H9 (cell line): ENCODE measurements at regions not wholly inside any gene's neighbourhood (a gene's known extent, or its start where the extent isn't known, plus 50 kb on each side); places are given as distances from the start of the nearest gene placed in this dataset.

Source experiments
- DNase-seq: peaks from one replicate; pipeline ENCODE4 v3.0.0-alpha.2; 2017
- H2AFZ ChIP-seq: one replicate; pipeline ENCODE4 v1.6.1; 2013; ENCODE audit warnings: mild to moderate bottlenecking, low read length, control low read depth, moderate library complexity
- H2AK5ac ChIP-seq: 2 replicates; pipeline ENCODE4 v1.6.1; 2013; ENCODE audit warnings: low read length, control low read depth, mixed read lengths; ENCODE audit not compliant: insufficient read length
- H2BK120ac ChIP-seq: one replicate; pipeline ENCODE4 v1.6.1; 2013; ENCODE audit warnings: low read depth, mild to moderate bottlenecking, low read length, control low read depth, inconsistent platforms; ENCODE audit not compliant: poor library complexity, severe bottlenecking
- H2BK12ac ChIP-seq: 2 replicates; pipeline ENCODE4 v1.6.1; 2013; ENCODE audit warnings: low read length, control low read depth, mixed read lengths, low read depth; ENCODE audit not compliant: insufficient read length
- H2BK15ac ChIP-seq: 2 replicates; pipeline ENCODE4 v1.6.1; 2013; ENCODE audit warnings: low read depth, low read length, control low read depth
- H2BK20ac ChIP-seq: one replicate; pipeline ENCODE4 v1.6.1; 2013; ENCODE audit warnings: low read depth, mild to moderate bottlenecking, low read length, control low read depth, inconsistent platforms; ENCODE audit not compliant: poor library complexity, severe bottlenecking
- H2BK5ac ChIP-seq: 2 replicates; pipeline ENCODE4 v1.6.1; 2013; ENCODE audit warnings: low read length, control low read depth, mixed read lengths; ENCODE audit not compliant: insufficient read length
- H3K14ac ChIP-seq: 2 replicates; pipeline ENCODE4 v1.6.1; 2013; ENCODE audit warnings: low read length, control low read depth; ENCODE audit not compliant: insufficient read depth
- H3K18ac ChIP-seq: 2 replicates; pipeline ENCODE4 v1.6.1; 2013; ENCODE audit warnings: low read depth, mild to moderate bottlenecking, mixed read lengths, low read length, control low read depth; ENCODE audit not compliant: insufficient read length
- H3K23ac ChIP-seq: 2 replicates; pipeline ENCODE4 v1.6.1; 2013; ENCODE audit warnings: low read length, control low read depth, mixed read lengths, low read depth; ENCODE audit not compliant: insufficient read length
- H3K23me2 ChIP-seq: 2 replicates; pipeline ENCODE4 v1.6.1; 2013; ENCODE audit warnings: low read depth, mild to moderate bottlenecking, mixed read lengths, low read length, control low read depth; ENCODE audit not compliant: insufficient read length, poor library complexity, severe bottlenecking
- H3K27ac ChIP-seq: 2 replicates; pipeline ENCODE4 v1.5.1; 2013; ENCODE audit warnings: low read length, control low read depth, mixed read lengths, low read depth; ENCODE audit not compliant: insufficient read length
- H3K27me3 ChIP-seq: 2 replicates; pipeline ENCODE4 v1.6.1; 2013; ENCODE audit warnings: low read length, control low read depth, inconsistent platforms; ENCODE audit not compliant: insufficient read depth
- H3K4ac ChIP-seq: 2 replicates; pipeline ENCODE4 v1.6.1; 2013; ENCODE audit warnings: low read depth, mild to moderate bottlenecking, control low read depth, inconsistent platforms, low read length, moderate library complexity
- H3K4me1 ChIP-seq: 2 replicates; pipeline ENCODE4 v1.6.1; 2013; ENCODE audit warnings: low read length, control low read depth, inconsistent platforms; ENCODE audit not compliant: insufficient read depth
- H3K4me2 ChIP-seq: 2 replicates; pipeline ENCODE4 v1.6.1; 2013; ENCODE audit warnings: low read length, control low read depth, mixed read lengths; ENCODE audit not compliant: insufficient read length, insufficient read depth
- H3K56ac ChIP-seq: 2 replicates; pipeline ENCODE4 v1.6.1; 2013; ENCODE audit warnings: low read depth, mild to moderate bottlenecking, mixed read lengths, low read length, control low read depth; ENCODE audit not compliant: insufficient read length
- H3K79me1 ChIP-seq: 2 replicates; pipeline ENCODE4 v1.6.1; 2013; ENCODE audit warnings: low read depth, mild to moderate bottlenecking, moderate library complexity, low read length, control low read depth, inconsistent platforms; ENCODE audit not compliant: insufficient read depth, poor library complexity, severe bottlenecking
- H3K79me2 ChIP-seq: 2 replicates; pipeline ENCODE4 v1.6.1; 2013; ENCODE audit warnings: low read length, control low read depth, inconsistent platforms; ENCODE audit not compliant: insufficient read depth
- H3K9ac ChIP-seq: 2 replicates; pipeline ENCODE4 v1.6.1; 2013; ENCODE audit warnings: low read length, control low read depth, mixed read lengths; ENCODE audit not compliant: insufficient read length; ENCODE audit errors: extremely low read depth
- H3K9me3 ChIP-seq: one replicate; pipeline ENCODE4 v1.6.1; 2013; ENCODE audit warnings: low read depth, low read length, inconsistent platforms; ENCODE audit not compliant: control insufficient read depth
- H3T11ph ChIP-seq: one replicate; pipeline ENCODE4 v1.6.1; 2013; ENCODE audit warnings: mild to moderate bottlenecking, low read length, control low read depth, inconsistent platforms
- H4K20me1 ChIP-seq: one replicate; pipeline ENCODE4 v1.6.1; 2013; ENCODE audit not compliant: control insufficient read depth, insufficient read length, insufficient read depth
- H4K5ac ChIP-seq: 2 replicates; pipeline ENCODE4 v1.6.1; 2013; ENCODE audit warnings: low read depth, mild to moderate bottlenecking, mixed read lengths, low read length, control low read depth; ENCODE audit not compliant: insufficient read length
- H4K8ac ChIP-seq: replicated peaks from 2 replicates; pipeline ENCODE4 v1.6.1; 2013; ENCODE audit warnings: low read length, control low read depth, mixed read lengths, low read depth; ENCODE audit not compliant: insufficient read length
- H4K91ac ChIP-seq: 2 replicates; pipeline ENCODE4 v1.6.1; 2013; ENCODE audit warnings: low read depth, mild to moderate bottlenecking, moderate library complexity, mixed read lengths, low read length, control low read depth; ENCODE audit not compliant: insufficient read length
- H3K27ac Mint-ChIP-seq, 3 experiments: 2 replicates in 2 of 3; 3 replicates in 1 of 3; pipeline ENCODE4 v1.8.0; 2020 to 2021; ENCODE audit warnings: mixed read lengths in 3 of 3, mild to moderate bottlenecking in 1 of 3, moderate library complexity in 1 of 3
- H3K27me3 Mint-ChIP-seq: 2 replicates; pipeline ENCODE4 v1.8.0; 2021; ENCODE audit warnings: low read depth, mild to moderate bottlenecking, moderate library complexity, mixed read lengths
- H3K36me3 Mint-ChIP-seq, 3 experiments: 2 replicates in 2 of 3; 3 replicates in 1 of 3; pipeline ENCODE4 v1.8.0; 2020 to 2021; ENCODE audit warnings: low read depth in 3 of 3, mixed read lengths in 3 of 3; ENCODE audit not compliant: insufficient read depth in 1 of 3
- H3K4me1 Mint-ChIP-seq, 2 experiments: 2 replicates each; pipeline ENCODE4 v1.8.0; 2020; ENCODE audit warnings: mixed read lengths in 2 of 2
- H3K4me3 Mint-ChIP-seq, 2 experiments: 2 replicates in 1 of 2; 3 replicates in 1 of 2; pipeline ENCODE4 v1.8.0; 2020 to 2021; ENCODE audit warnings: mild to moderate bottlenecking in 2 of 2, mixed read lengths in 2 of 2, moderate library complexity in 1 of 2
- H3K9me3 Mint-ChIP-seq, 2 experiments: 2 replicates in 1 of 2; 3 replicates in 1 of 2; pipeline ENCODE4 v1.8.0; 2020; ENCODE audit warnings: mild to moderate bottlenecking in 2 of 2, mixed read lengths in 2 of 2, moderate library complexity in 1 of 2
- CTCF ChIP-seq: fragments of 200-600 bp; sonication (generic); conservative IDR thresholded peaks from 3 replicates; pipeline ENCODE4 v1.8.0; 2021; ENCODE audit warnings: antibody characterized with exemption, mild to moderate bottlenecking
- WGBS: extraction: QIAGEN DNeasy Blood & Tissue Kit; methylation state at CpG from one replicate; pipeline ENCODE4 v1.1.7; 2013; ENCODE audit warnings: missing lambda C conversion rate, low lambda C conversion rate, mixed read lengths; ENCODE audit not compliant: insufficient read length; ENCODE audit errors: extremely low coverage; 5-methylcytosine and 5-hydroxymethylcytosine counted together

GRCh38 chr14:27371209-27371608, 773.4 kb upstream of the NOVA1 start:
- Histone ChIP-seq H2BK12ac (no peak overlapping the region), H3K56ac (no peak overlapping the region), H3K23me2 (no peaks in the 10 kb centered on the region), H4K91ac (no peak overlapping the region), H3K4me2 (no peak overlapping the region), H3K4ac (no peak overlapping the region), H3K14ac (no peak overlapping the region), H4K5ac (no peak overlapping the region), H3K27ac (no peak overlapping the region), H3K18ac (no peak overlapping the region), H3T11ph (no peak overlapping the region), H4K20me1 (no peaks in the 10 kb centered on the region), H2AFZ (no peak overlapping the region), H2BK20ac (no peak overlapping the region), H3K27me3 (no peaks in the 10 kb centered on the region), H3K4me1 (no peaks in the 10 kb centered on the region), H3K9me3 (no peaks in the 10 kb centered on the region), H4K8ac (no peak overlapping the region), H2AK5ac (no peak overlapping the region), H3K79me1 (no peaks in the 10 kb centered on the region), H2BK5ac (no peak overlapping the region), H2BK120ac (no peak overlapping the region), H3K23ac (no peak overlapping the region), H3K79me2 (no peaks in the 10 kb centered on the region), H3K9ac (no peak overlapping the region), H2BK15ac (no peak overlapping the region)
- TF ChIP-seq CTCF = no peak
- no CpG with 5 or more reads among the region's 4 CpGs for WGBS
- H3K4me1 Mint-ChIP-seq = no peaks in the 10 kb centered on the region
- H3K27me3 Mint-ChIP-seq = no peaks in the 10 kb centered on the region
- no peak overlapping the region for H3K27ac Mint-ChIP-seq
- no peak overlapping the region for H3K4me3 Mint-ChIP-seq
- no peaks in the 10 kb centered on the region; a peak in 2 of 5 replicates for H3K9me3 Mint-ChIP-seq
- H3K36me3 Mint-ChIP-seq = 0 out of 7 replicates have a peak, but pooled peaks cover 0 to 2% (median 0%) of the 10 kb centered on the region in 3 experiments
- DNase-seq = no peak
